GM12874 (cell line): ENCODE measurements at regions not wholly inside any gene's neighbourhood (a gene's known extent, or its start where the extent isn't known, plus 50 kb on each side); places are given as distances from the start of the nearest gene placed in this dataset.

Experiments used
- TF ChIP-seq, protein P1 (sequence below): IDR thresholded peaks from 2 replicates; pipeline ENCODE4 v1.5.1; 2011; ENCODE audit warnings: low read depth, mild to moderate bottlenecking, control low read depth, low read length, moderate library complexity; ENCODE audit not compliant: insufficient read depth

DNA sequence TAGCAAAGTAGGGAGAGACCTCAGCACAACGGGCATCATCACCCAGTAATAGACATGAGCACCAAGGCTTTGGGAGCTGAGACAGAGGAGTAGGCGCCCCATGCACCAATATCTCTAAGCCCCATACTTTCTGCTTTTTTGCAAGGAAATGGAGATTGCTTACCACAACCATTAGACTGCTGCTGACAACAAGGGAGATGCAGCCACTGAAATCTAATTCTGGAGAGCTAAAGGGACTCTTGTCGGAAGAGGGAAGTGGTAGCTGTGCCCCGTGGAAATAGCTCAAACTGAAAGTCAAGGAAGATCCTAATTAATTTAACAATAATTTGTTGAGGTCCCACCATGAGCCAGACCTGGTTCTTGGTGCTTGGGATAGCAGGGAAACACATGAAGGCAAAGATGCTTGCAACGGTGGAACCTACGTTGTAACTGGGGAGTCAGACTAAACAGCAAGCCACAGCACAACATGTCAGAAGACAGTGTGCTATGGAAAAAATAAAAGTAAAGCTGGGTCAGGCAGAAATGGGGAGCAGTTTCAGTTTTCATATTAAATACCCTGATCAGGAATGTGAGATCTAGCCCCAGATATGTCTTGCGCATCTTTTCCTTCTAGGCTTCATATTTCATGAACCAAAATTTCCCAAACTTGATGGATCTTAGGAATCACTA, 1131.0 kb downstream of the BCL11B start:
- TF ChIP-seq, protein P1, sequence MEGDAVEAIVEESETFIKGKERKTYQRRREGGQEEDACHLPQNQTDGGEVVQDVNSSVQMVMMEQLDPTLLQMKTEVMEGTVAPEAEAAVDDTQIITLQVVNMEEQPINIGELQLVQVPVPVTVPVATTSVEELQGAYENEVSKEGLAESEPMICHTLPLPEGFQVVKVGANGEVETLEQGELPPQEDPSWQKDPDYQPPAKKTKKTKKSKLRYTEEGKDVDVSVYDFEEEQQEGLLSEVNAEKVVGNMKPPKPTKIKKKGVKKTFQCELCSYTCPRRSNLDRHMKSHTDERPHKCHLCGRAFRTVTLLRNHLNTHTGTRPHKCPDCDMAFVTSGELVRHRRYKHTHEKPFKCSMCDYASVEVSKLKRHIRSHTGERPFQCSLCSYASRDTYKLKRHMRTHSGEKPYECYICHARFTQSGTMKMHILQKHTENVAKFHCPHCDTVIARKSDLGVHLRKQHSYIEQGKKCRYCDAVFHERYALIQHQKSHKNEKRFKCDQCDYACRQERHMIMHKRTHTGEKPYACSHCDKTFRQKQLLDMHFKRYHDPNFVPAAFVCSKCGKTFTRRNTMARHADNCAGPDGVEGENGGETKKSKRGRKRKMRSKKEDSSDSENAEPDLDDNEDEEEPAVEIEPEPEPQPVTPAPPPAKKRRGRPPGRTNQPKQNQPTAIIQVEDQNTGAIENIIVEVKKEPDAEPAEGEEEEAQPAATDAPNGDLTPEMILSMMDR: no peak

DNA sequence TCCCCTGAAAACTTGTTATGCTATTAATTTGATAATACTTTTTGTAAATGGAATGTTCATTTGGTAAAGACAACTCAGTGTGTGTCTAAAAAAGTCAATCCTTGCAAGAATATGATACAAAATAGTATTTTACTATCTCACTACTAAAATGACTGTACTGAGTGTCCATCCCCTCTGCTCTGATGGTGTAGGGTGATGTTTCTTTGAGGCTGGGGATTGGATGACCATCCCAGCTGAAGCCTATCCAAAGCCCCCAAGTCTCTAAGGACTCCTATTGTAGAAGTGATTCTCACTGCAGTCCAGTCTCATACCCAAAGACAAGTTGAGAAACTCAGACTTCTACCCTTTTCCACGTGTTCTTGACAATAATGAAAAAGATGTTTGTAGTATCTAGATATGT, 1128.4 kb downstream of the BCL11B start:
- TF ChIP-seq, protein P1: no peak

DNA sequence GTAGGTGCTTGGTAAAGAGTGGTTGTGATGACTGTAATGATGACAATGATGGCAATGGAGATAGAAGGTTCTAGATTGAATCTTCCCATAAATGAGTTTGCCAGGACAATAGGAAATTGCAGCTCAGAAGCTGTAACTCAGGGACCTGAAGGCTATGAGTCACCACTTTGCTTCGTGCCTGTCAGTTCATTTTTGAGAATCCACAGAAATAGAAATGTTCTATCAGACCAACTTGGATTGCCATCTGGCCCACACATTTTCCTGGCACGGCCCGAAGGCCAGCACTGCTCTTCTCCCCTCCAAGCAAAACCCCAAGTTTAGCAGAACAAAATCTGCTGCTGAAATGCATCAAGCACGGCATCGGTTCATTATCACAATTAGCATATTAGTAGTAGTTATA, 1127.0 kb downstream of the BCL11B start:
- TF ChIP-seq, protein P1: no peak

DNA sequence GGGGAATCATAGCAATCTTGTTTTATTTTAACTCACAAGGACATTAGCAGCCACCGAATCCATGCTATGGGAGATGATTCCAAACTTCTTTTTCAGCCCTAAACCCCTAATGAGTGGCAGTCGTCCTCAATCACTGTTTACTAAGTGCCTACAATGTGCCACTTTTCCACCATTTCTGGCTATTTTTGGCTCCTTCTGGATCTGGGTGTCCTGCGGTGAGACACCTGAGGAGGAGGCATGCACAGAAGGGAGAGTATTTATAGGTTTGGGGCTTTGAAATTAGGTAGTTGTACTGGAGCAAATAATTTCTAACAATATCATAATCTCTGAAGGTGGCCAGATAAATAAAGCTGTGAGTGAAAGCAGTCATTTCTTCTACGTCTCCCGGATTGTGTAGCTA, 1125.6 kb downstream of the BCL11B start:
- TF ChIP-seq, protein P1: no peak

DNA sequence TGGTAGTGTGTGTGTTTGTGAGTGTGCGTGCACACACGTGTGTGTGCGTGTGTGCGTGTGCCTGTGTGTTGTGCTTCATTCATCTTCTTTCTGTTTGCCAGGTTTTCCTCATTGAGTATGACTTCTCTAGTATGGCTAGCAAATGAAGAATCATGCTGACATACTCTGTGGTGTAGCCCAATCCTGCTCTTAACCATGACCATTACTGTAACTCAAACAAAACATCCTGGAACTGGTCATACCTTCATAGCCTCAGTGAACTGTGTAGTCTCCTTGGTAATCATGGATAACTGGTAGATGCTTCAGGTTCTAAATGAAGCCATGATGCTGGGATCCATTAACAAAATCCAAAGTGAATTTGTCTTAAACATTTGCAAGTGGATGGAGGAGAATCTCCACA, 1117.7 kb downstream of the BCL11B start:
- TF ChIP-seq, protein P1: no peak

DNA sequence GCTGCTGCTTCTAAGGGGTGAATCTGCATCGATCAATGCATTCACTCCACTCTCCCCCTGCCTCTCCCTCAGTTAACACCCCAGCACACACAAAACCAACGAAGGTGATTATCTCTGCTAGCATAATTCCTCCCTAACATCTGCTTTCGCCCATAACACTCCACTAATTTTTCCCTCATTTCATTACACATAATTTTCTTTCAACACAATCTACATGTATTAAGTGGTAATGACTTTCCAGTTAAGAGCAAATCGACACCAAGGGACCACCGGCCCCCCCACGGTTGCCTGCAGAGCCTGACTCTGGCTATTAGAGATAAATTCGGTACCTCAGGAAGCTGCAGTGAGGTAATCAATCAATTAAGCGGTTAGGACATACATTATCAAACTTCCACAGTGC, 1115.6 kb downstream of the BCL11B start:
- TF ChIP-seq, protein P1: no peak

DNA sequence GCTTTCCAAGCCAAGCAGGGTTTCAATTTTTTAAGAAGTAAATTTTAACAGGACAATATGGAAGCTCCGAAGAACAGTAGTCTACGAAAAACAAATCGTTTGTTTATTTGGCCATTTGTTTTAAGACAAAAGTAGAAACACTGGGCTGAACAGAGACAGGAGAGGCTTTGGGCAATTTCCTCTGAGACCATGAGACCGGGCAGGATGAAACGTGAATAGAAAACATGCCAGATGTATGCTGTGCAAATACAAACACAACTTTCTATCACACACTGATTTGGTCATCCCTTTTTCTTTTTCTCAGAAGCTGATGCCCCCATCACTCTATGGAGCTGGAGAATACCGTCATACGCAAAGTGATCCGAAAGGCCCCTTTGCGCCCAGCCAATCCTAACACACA, 1111.1 kb downstream of the BCL11B start:
- TF ChIP-seq, protein P1: no peak
